DOHH2 (cell line): ENCODE measurements at regions not wholly inside any gene's neighbourhood (a gene's known extent, or its start where the extent isn't known, plus 50 kb on each side); places are given as distances from the start of the nearest gene placed in this dataset.

Experiments
- H3F3A ChIP-seq: fragments of 200-600 bp; sonication (generic), shearing (Covaris generic); 2 replicates; pipeline ENCODE4 v1.6.0; 2016; ENCODE audit warnings: antibody characterized with exemption, mild to moderate bottlenecking; ENCODE audit not compliant: control insufficient read depth, insufficient read depth
- H3K27ac ChIP-seq: fragments of 200-600 bp; sonication (generic); 2 replicates; pipeline ENCODE4 v1.5.1; 2014; ENCODE audit warnings: low read depth, mild to moderate bottlenecking, low read length, moderate library complexity
- H3K27me3 ChIP-seq: fragments of 200-600 bp; sonication (generic); 2 replicates; pipeline ENCODE4 v1.6.1; 2014; ENCODE audit warnings: mild to moderate bottlenecking, low read length, mixed read lengths; ENCODE audit not compliant: control insufficient read depth
- H3K36me3 ChIP-seq: fragments of 200-600 bp; sonication (generic); 2 replicates; pipeline ENCODE4 v1.6.1; 2014; ENCODE audit warnings: mild to moderate bottlenecking, low read length, moderate library complexity, mixed read lengths; ENCODE audit not compliant: control insufficient read depth
- H3K4me1 ChIP-seq: fragments of 200-600 bp; sonication (generic); 2 replicates; pipeline ENCODE4 v1.6.1; 2014; ENCODE audit warnings: mild to moderate bottlenecking, low read length, mixed read lengths; ENCODE audit not compliant: control insufficient read depth
- H3K4me2 ChIP-seq: fragments of 200-600 bp; sonication (generic); 2 replicates; pipeline ENCODE4 v1.6.0; 2014; ENCODE audit warnings: mild to moderate bottlenecking, low read length, moderate library complexity
- H3K4me3 ChIP-seq: fragments of 200-600 bp; sonication (generic); 2 replicates; pipeline ENCODE4 v1.5.1; 2014; ENCODE audit warnings: mild to moderate bottlenecking, low read length, mixed read lengths
- H3K79me2 ChIP-seq: fragments of 200-600 bp; sonication (generic); 2 replicates; pipeline ENCODE4 v1.6.1; 2014; ENCODE audit warnings: mild to moderate bottlenecking, low read length, mixed read lengths; ENCODE audit not compliant: control insufficient read depth
- H3K9me2 ChIP-seq: fragments of 200-600 bp; sonication (generic); replicated peaks from 2 replicates; pipeline ENCODE4 v1.6.1; 2014; ENCODE audit warnings: mild to moderate bottlenecking, low read length, mixed read lengths; ENCODE audit not compliant: control insufficient read depth
- H3K9me3 ChIP-seq: fragments of 200-600 bp; sonication (generic); 2 replicates; pipeline ENCODE4 v1.6.1; 2014; ENCODE audit warnings: antibody characterized with exemption, low read length, mixed read lengths; ENCODE audit not compliant: control insufficient read depth, insufficient read depth
- H4K20me1 ChIP-seq: fragments of 200-600 bp; sonication (generic); 2 replicates; pipeline ENCODE4 v1.6.0; 2014; ENCODE audit warnings: low read depth, mild to moderate bottlenecking, antibody characterized with exemption, low read length, moderate library complexity; ENCODE audit not compliant: control insufficient read depth, insufficient read depth
- EZH2phosphoT487 ChIP-seq: fragments of 200-600 bp; sonication (generic); IDR thresholded peaks from 2 replicates; pipeline ENCODE4 v1.6.1; 2017; ENCODE audit warnings: borderline replicate concordance, mild to moderate bottlenecking, antibody characterized with exemption, low read length, moderate library complexity, mixed read lengths
- TF ChIP-seq, protein P1 (sequence below): fragments of 200-600 bp; sonication (generic); IDR thresholded peaks from one replicate; pipeline ENCODE4 v1.5.1; 2014; ENCODE audit warnings: antibody characterized with exemption, mild to moderate bottlenecking, low read depth, low read length; ENCODE audit not compliant: poor library complexity, severe bottlenecking

- Histone ChIP-seq H3F3A (no peaks in the 10 kb centered on the region), H3K9me3 (no peaks in the 10 kb centered on the region), H3K4me1 (no peaks in the 10 kb centered on the region), H3K27ac (no peak overlapping the region), H3K27me3 (no peaks in the 10 kb centered on the region), H3K4me2 (no peak overlapping the region), H3K79me2 (no peaks in the 10 kb centered on the region), H3K36me3 (no peaks in the 10 kb centered on the region), H3K4me3 (no peak overlapping the region), H3K9me2 (no peaks in the 10 kb centered on the region), H4K20me1 (no peaks in the 10 kb centered on the region)
- TF ChIP-seq EZH2phosphoT487 = no peak
- TF ChIP-seq, protein P1, sequence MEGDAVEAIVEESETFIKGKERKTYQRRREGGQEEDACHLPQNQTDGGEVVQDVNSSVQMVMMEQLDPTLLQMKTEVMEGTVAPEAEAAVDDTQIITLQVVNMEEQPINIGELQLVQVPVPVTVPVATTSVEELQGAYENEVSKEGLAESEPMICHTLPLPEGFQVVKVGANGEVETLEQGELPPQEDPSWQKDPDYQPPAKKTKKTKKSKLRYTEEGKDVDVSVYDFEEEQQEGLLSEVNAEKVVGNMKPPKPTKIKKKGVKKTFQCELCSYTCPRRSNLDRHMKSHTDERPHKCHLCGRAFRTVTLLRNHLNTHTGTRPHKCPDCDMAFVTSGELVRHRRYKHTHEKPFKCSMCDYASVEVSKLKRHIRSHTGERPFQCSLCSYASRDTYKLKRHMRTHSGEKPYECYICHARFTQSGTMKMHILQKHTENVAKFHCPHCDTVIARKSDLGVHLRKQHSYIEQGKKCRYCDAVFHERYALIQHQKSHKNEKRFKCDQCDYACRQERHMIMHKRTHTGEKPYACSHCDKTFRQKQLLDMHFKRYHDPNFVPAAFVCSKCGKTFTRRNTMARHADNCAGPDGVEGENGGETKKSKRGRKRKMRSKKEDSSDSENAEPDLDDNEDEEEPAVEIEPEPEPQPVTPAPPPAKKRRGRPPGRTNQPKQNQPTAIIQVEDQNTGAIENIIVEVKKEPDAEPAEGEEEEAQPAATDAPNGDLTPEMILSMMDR = no peak
These were observed 405.6 kb upstream of the TMEM132C start for GRCh38 chr12:127861406-127861805.

- Histone ChIP-seq H3K27me3 (no peaks in the 10 kb centered on the region), H3K79me2 (no peaks in the 10 kb centered on the region), H3K4me2 (no peak overlapping the region), H3K9me2 (no peaks in the 10 kb centered on the region), H3K36me3 (no peaks in the 10 kb centered on the region), H4K20me1 (no peaks in the 10 kb centered on the region), H3K9me3 (no peaks in the 10 kb centered on the region), H3K4me3 (no peak overlapping the region), H3K4me1 (no peaks in the 10 kb centered on the region), H3K27ac (no peak overlapping the region), H3F3A (no peaks in the 10 kb centered on the region)
- TF ChIP-seq EZH2phosphoT487 = no peak
- TF ChIP-seq, protein P1 = no peak
These were observed 393.7 kb upstream of the TMEM132C start for GRCh38 chr12:127873306-127873705.

DNA sequence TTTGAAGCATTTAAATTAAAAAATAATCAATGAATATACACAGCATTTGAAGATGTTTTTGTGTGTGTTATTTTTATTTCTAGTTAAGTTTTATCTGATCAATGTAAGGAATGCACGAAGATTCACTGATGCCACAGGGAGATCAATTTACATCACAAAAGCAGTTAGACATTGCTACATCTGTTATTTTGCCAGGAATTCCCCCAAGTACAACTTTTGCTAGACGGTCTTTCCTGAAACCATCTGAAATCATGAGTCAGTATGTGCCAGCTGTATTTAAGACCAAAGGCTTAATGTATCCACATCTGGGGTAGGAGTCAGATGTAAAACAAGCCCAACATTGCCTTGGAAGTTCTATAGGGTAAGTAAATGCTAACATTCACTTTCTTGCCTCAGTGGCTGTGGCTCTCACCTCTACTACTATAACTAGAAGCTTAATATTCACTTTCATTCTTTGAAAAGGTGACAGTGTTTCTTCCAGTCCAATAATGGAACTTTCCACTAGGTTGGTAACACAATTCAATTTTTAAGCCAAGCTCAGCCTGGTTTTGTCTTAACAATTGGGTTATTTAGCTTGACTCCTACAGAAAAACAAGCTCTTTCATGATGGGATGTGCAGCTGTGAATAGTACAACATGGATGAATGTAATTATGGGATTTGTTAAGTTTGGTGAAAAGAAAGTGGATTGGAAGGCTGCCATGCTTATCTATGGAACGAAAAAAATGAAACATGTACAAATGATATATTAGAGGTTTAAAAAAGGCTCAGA is 385.4 kb upstream of the TMEM132C start:
- no peaks in the 10 kb centered on the region for H3K27me3 ChIP-seq
- TF ChIP-seq, protein P1 = no peak
- no peak for TF ChIP-seq EZH2phosphoT487
- H3K4me2 ChIP-seq = no peak overlapping the region
- H3K9me2 ChIP-seq = no peaks in the 10 kb centered on the region; the same call in 1 of the 2 replicates
- no peaks in the 10 kb centered on the region for H3K4me1 ChIP-seq
- H3K4me3 ChIP-seq = no peak overlapping the region
- no peaks in the 10 kb centered on the region for H4K20me1 ChIP-seq
- no peaks in the 10 kb centered on the region for H3K79me2 ChIP-seq
- no peaks in the 10 kb centered on the region for H3K36me3 ChIP-seq
- H3F3A ChIP-seq = no peaks in the 10 kb centered on the region
- H3K27ac ChIP-seq = no peak overlapping the region
- no peaks in the 10 kb centered on the region for H3K9me3 ChIP-seq
